Memory B cell (primary cell): ENCODE measurements at regions not wholly inside any gene's neighbourhood (a gene's known extent, or its start where the extent isn't known, plus 50 kb on each side); places are given as distances from the start of the nearest gene placed in this dataset.

Experiments
- ATAC-seq: fragments of 150-1000 bp; cut with Tn5 transposase; 2 replicates; pipeline ENCODE4 v1.10.0; 2021; ENCODE audit warnings: low read depth, mild to moderate bottlenecking, moderate library complexity
- DNase-seq, 2 donors: peaks; one replicate each; pipeline ENCODE4 v3.0.0; 2022; ENCODE audit warnings: low spot score in 2 of 2
- H3K27ac Mint-ChIP-seq: one replicate; pipeline ENCODE4 v1.8.0; 2022; ENCODE audit warnings: mild to moderate bottlenecking, moderate library complexity, mixed read lengths
- H3K27me3 Mint-ChIP-seq: one replicate; pipeline ENCODE4 v1.8.0; 2022; ENCODE audit warnings: mixed read lengths
- H3K36me3 Mint-ChIP-seq: one replicate; pipeline ENCODE4 v1.8.0; 2022; ENCODE audit warnings: mild to moderate bottlenecking, mixed read lengths
- H3K4me1 Mint-ChIP-seq: one replicate; pipeline ENCODE4 v1.8.0; 2022; ENCODE audit warnings: mixed read lengths
- H3K4me3 Mint-ChIP-seq: one replicate; pipeline ENCODE4 v1.8.0; 2022; ENCODE audit warnings: mild to moderate bottlenecking, moderate library complexity, mixed read lengths
- H3K9me3 Mint-ChIP-seq: one replicate; pipeline ENCODE4 v1.8.0; 2022; ENCODE audit warnings: mixed read lengths

- Mint-ChIP-seq H3K27ac (no peak overlapping the region), H3K27me3 (peaks cover 2% of the 10 kb centered on the region), H3K4me3 (no peak overlapping the region), H3K4me1 (no peaks in the 10 kb centered on the region), H3K9me3 (peaks cover 2% of the 10 kb centered on the region), H3K36me3 (no peaks in the 10 kb centered on the region)
- ATAC-seq = no peak
- no peak for DNase-seq
Observed at GRCh38 chr22:27620367-27621154, 181.0 kb downstream of the MN1 start.

GRCh38 chr22:27621486-27622070 lies 180.0 kb downstream of the MN1 start:
- DNase-seq = no peak
- Mint-ChIP-seq H3K4me1 (no peaks in the 10 kb centered on the region), H3K9me3 (peaks cover 2% of the 10 kb centered on the region), H3K27ac (no peak overlapping the region), H3K4me3 (no peak overlapping the region), H3K27me3 (peaks cover 2% of the 10 kb centered on the region), H3K36me3 (no peaks in the 10 kb centered on the region)
- ATAC-seq = no peak

GRCh38 chr22:27624042-27624441 lies 177.5 kb downstream of the MN1 start:
- Mint-ChIP-seq H3K4me1 (no peaks in the 10 kb centered on the region), H3K27me3 (no peaks in the 10 kb centered on the region), H3K4me3 (no peak overlapping the region), H3K9me3 (peaks cover 2% of the 10 kb centered on the region), H3K36me3 (no peaks in the 10 kb centered on the region), H3K27ac (no peak overlapping the region)
- DNase-seq = no peak
- ATAC-seq = no peak

- no peak for ATAC-seq
- H3K27ac Mint-ChIP-seq = no peak overlapping the region
Observed at GRCh38 chr22:27624705-27625104, 176.9 kb downstream of the MN1 start.

GRCh38 chr22:27625769-27626674 lies 175.5 kb downstream of the MN1 start:
- ATAC-seq = no peak
- no peaks in the 10 kb centered on the region for H3K4me1 Mint-ChIP-seq
- H3K27me3 Mint-ChIP-seq = no peaks in the 10 kb centered on the region
- no peak for DNase-seq
- H3K4me3 Mint-ChIP-seq = no peak overlapping the region
- peaks cover 2% of the 10 kb centered on the region for H3K9me3 Mint-ChIP-seq
- no peaks in the 10 kb centered on the region for H3K36me3 Mint-ChIP-seq
- no peak overlapping the region for H3K27ac Mint-ChIP-seq

More at GRCh38 chr22:27624705-27625104, 176.9 kb downstream of the MN1 start:
- no peaks in the 10 kb centered on the region for H3K36me3 Mint-ChIP-seq
- H3K4me3 Mint-ChIP-seq = no peak overlapping the region
- no peaks in the 10 kb centered on the region for H3K27me3 Mint-ChIP-seq
- H3K9me3 Mint-ChIP-seq = peaks cover 2% of the 10 kb centered on the region
- DNase-seq = no peak
- no peaks in the 10 kb centered on the region for H3K4me1 Mint-ChIP-seq

GRCh38 chr22:27626675-27627443 lies 174.7 kb downstream of the MN1 start:
- DNase-seq (no peak), ATAC-seq (no peak)
- Mint-ChIP-seq H3K36me3 (no peaks in the 10 kb centered on the region), H3K27ac (no peak overlapping the region), H3K4me3 (no peak overlapping the region), H3K27me3 (peaks cover 3% of the 10 kb centered on the region), H3K4me1 (no peaks in the 10 kb centered on the region), H3K9me3 (peaks cover 7% of the 10 kb centered on the region)

- Mint-ChIP-seq H3K4me1 (no peaks in the 10 kb centered on the region), H3K4me3 (no peak overlapping the region), H3K27me3 (peaks cover 3% of the 10 kb centered on the region), H3K9me3 (peaks cover 7% of the 10 kb centered on the region), H3K27ac (no peak overlapping the region), H3K36me3 (no peaks in the 10 kb centered on the region)
- ATAC-seq (no peak), DNase-seq (no peak)
Observed at GRCh38 chr22:27627444-27627833, 174.1 kb downstream of the MN1 start.

GRCh38 chr22:27627901-27628300 lies 173.7 kb downstream of the MN1 start:
- DNase-seq (no peak), ATAC-seq (no peak)
- Mint-ChIP-seq H3K4me1 (no peaks in the 10 kb centered on the region), H3K27me3 (peaks cover 3% of the 10 kb centered on the region), H3K27ac (no peak overlapping the region), H3K9me3 (peaks cover 7% of the 10 kb centered on the region), H3K4me3 (no peak overlapping the region), H3K36me3 (no peaks in the 10 kb centered on the region)

- no peaks in the 10 kb centered on the region for H3K4me1 Mint-ChIP-seq
- H3K9me3 Mint-ChIP-seq = peaks cover 7% of the 10 kb centered on the region
- peaks cover 3% of the 10 kb centered on the region for H3K27me3 Mint-ChIP-seq
- no peaks in the 10 kb centered on the region for H3K36me3 Mint-ChIP-seq
- no peak for ATAC-seq
- DNase-seq = no peak
- no peak overlapping the region for H3K4me3 Mint-ChIP-seq
- no peak overlapping the region for H3K27ac Mint-ChIP-seq
Observed at GRCh38 chr22:27628341-27628740, 173.2 kb downstream of the MN1 start.

- DNase-seq = no peak
- Mint-ChIP-seq H3K4me1 (no peaks in the 10 kb centered on the region), H3K36me3 (no peaks in the 10 kb centered on the region)
Observed at GRCh38 chr22:27628891-27629631, 172.5 kb downstream of the MN1 start.

GRCh38 chr22:27629908-27630673 lies 171.5 kb downstream of the MN1 start:
- Mint-ChIP-seq H3K4me3 (no peak overlapping the region), H3K4me1 (no peaks in the 10 kb centered on the region), H3K27ac (no peak overlapping the region), H3K9me3 (peaks cover 7% of the 10 kb centered on the region), H3K27me3 (peaks cover 14% of the 10 kb centered on the region), H3K36me3 (no peaks in the 10 kb centered on the region)
- no peak for DNase-seq
- no peak for ATAC-seq

More at GRCh38 chr22:27628891-27629631, 172.5 kb downstream of the MN1 start:
- H3K27ac Mint-ChIP-seq = no peak overlapping the region
- H3K9me3 Mint-ChIP-seq = peaks cover 7% of the 10 kb centered on the region
- peaks cover 10% of the 10 kb centered on the region for H3K27me3 Mint-ChIP-seq
- H3K4me3 Mint-ChIP-seq = no peak overlapping the region
- ATAC-seq = no peak

GRCh38 chr22:27630754-27631153 lies 170.8 kb downstream of the MN1 start:
- H3K9me3 Mint-ChIP-seq = peaks cover 7% of the 10 kb centered on the region
- H3K4me1 Mint-ChIP-seq = no peaks in the 10 kb centered on the region
- DNase-seq = no peak
- peaks cover 14% of the 10 kb centered on the region for H3K27me3 Mint-ChIP-seq
- no peak for ATAC-seq
- no peaks in the 10 kb centered on the region for H3K36me3 Mint-ChIP-seq
- no peak overlapping the region for H3K27ac Mint-ChIP-seq
- no peak overlapping the region for H3K4me3 Mint-ChIP-seq
